Smooth muscle cell (in vitro differentiated cells): ENCODE measurements at regions not wholly inside any gene's neighbourhood (a gene's known extent, or its start where the extent isn't known, plus 50 kb on each side); places are given as distances from the start of the nearest gene placed in this dataset.

Experiments used
- DNase-seq: peaks from one replicate; lab custom pipeline; 2025; ENCODE audit not compliant: unreplicated experiment; lab: John Stamatoyannopoulos, UW
- H2AFZ ChIP-seq: fragments of 200-600 bp; sonication (generic); 2 replicates; pipeline ENCODE4 v1.6.0; 2016; ENCODE audit warnings: antibody characterized with exemption, low read depth, mild to moderate bottlenecking
- H3F3A ChIP-seq: fragments of 200-600 bp; sonication (generic); 2 replicates; pipeline ENCODE4 v1.6.0; 2017; ENCODE audit warnings: antibody characterized with exemption, low read depth
- H3K27ac ChIP-seq: fragments of 200-600 bp; sonication (generic); 2 replicates; pipeline ENCODE4 v1.5.1; 2016; ENCODE audit warnings: low read depth, mild to moderate bottlenecking
- H3K27me3 ChIP-seq: fragments of 200-600 bp; sonication (generic); 2 replicates; pipeline ENCODE4 v1.6.1; 2016; ENCODE audit warnings: low read depth, mild to moderate bottlenecking
- H3K36me3 ChIP-seq: fragments of 200-600 bp; sonication (generic); 2 replicates; pipeline ENCODE4 v1.5.1; 2016; ENCODE audit warnings: low read depth
- H3K4me1 ChIP-seq: fragments of 200-600 bp; sonication (generic); 2 replicates; pipeline ENCODE4 v1.5.1; 2016; ENCODE audit warnings: low read depth
- H3K4me2 ChIP-seq: fragments of 200-600 bp; sonication (generic); 2 replicates; pipeline ENCODE4 v1.6.0; 2016; ENCODE audit warnings: mild to moderate bottlenecking
- H3K4me3 ChIP-seq: fragments of 200-600 bp; sonication (generic); 2 replicates; pipeline ENCODE4 v1.5.1; 2016; ENCODE audit warnings: mild to moderate bottlenecking
- H3K79me2 ChIP-seq: fragments of 200-600 bp; sonication (generic); 2 replicates; pipeline ENCODE4 v1.6.0; 2016; ENCODE audit warnings: low read depth, mild to moderate bottlenecking
- H3K9ac ChIP-seq: fragments of 200-600 bp; sonication (generic); 2 replicates; pipeline ENCODE4 v1.6.0; 2016; ENCODE audit warnings: low read depth
- H3K9me3 ChIP-seq: fragments of 200-600 bp; sonication (generic); replicated peaks from 2 replicates; pipeline ENCODE4 v1.5.1; 2016; ENCODE audit warnings: low read depth
- H4K20me1 ChIP-seq: fragments of 200-600 bp; sonication (generic); 2 replicates; pipeline ENCODE4 v1.6.0; 2016; ENCODE audit warnings: low read depth
- CTCF ChIP-seq: fragments of 200-600 bp; sonication (generic); IDR thresholded peaks from 2 replicates; pipeline ENCODE4 v1.5.1; 2017; ENCODE audit warnings: borderline replicate concordance, mild to moderate bottlenecking, antibody characterized with exemption; ENCODE audit not compliant: insufficient read depth, poor library complexity, severe bottlenecking
- WGBS: methylation state at CpG from one replicate; pipeline ENCODE4 v1.1.7; 2016; ENCODE audit warnings: low lambda C conversion rate; 5-methylcytosine and 5-hydroxymethylcytosine counted together

- no peaks in the 10 kb centered on the region for H3K79me2 ChIP-seq
- H3K27me3 ChIP-seq, result no peaks in the 10 kb centered on the region
- TF ChIP-seq CTCF, result no peak
- H3F3A ChIP-seq, result no peaks in the 10 kb centered on the region
- H4K20me1 ChIP-seq, result no peaks in the 10 kb centered on the region
- H3K36me3 ChIP-seq, result no peaks in the 10 kb centered on the region
- no peak overlapping the region for H3K27ac ChIP-seq
- no peak overlapping the region for H3K4me2 ChIP-seq
- no peak overlapping the region for H3K9ac ChIP-seq
- 83% methylated on average over 11 of the region's 11 CpGs for WGBS
- H3K9me3 ChIP-seq, result no peaks in the 10 kb centered on the region
- H2AFZ ChIP-seq, result no peak overlapping the region
- H3K4me1 ChIP-seq, result no peaks in the 10 kb centered on the region
- H3K4me3 ChIP-seq, result no peak overlapping the region
- DNase-seq, result no peak
These were observed 86.5 kb downstream of the LSM5 start for GRCh38 chr7:32403463-32404229.

GRCh38 chr7:32400676-32401075 is 89.5 kb downstream of the LSM5 start:
- Histone ChIP-seq H3K36me3 (no peaks in the 10 kb centered on the region), H3K9me3 (no peaks in the 10 kb centered on the region), H3K4me1 (no peaks in the 10 kb centered on the region), H3K79me2 (no peaks in the 10 kb centered on the region), H3K4me2 (no peak overlapping the region), H3K27me3 (peaks cover 3% of the 10 kb centered on the region), H3K27ac (no peak overlapping the region), H3F3A (no peaks in the 10 kb centered on the region), H4K20me1 (no peaks in the 10 kb centered on the region), H2AFZ (no peak overlapping the region), H3K9ac (no peak overlapping the region), H3K4me3 (no peak overlapping the region)
- no peak for DNase-seq
- TF ChIP-seq CTCF, result no peak
- WGBS, result 85% methylated on average over 4 of the region's 4 CpGs

- no peak for TF ChIP-seq CTCF
- H3K27ac ChIP-seq, result no peak overlapping the region
- H3K27me3 ChIP-seq, result peaks cover 3% of the 10 kb centered on the region
- no peaks in the 10 kb centered on the region for H3K4me1 ChIP-seq
- H3K79me2 ChIP-seq, result no peaks in the 10 kb centered on the region
- no peaks in the 10 kb centered on the region for H4K20me1 ChIP-seq
- no peak for DNase-seq
- no peak overlapping the region for H3K9ac ChIP-seq
- H2AFZ ChIP-seq, result no peak overlapping the region
- no peaks in the 10 kb centered on the region for H3K9me3 ChIP-seq
- 96% methylated on average over 2 of the region's 3 CpGs for WGBS
- H3K36me3 ChIP-seq, result no peaks in the 10 kb centered on the region
- H3K4me3 ChIP-seq, result no peak overlapping the region
- H3K4me2 ChIP-seq, result no peak overlapping the region
- no peaks in the 10 kb centered on the region for H3F3A ChIP-seq
These were observed 90.9 kb downstream of the LSM5 start for GRCh38 chr7:32399311-32399710.

GRCh38 chr7:32395168-32395567 is 95.0 kb downstream of the LSM5 start:
- Histone ChIP-seq H3K4me3 (no peak overlapping the region), H3K36me3 (no peaks in the 10 kb centered on the region), H3K79me2 (no peaks in the 10 kb centered on the region), H4K20me1 (no peaks in the 10 kb centered on the region), H3K27ac (no peak overlapping the region), H3K27me3 (peaks cover 3% of the 10 kb centered on the region), H3K4me2 (no peak overlapping the region), H3K9ac (no peak overlapping the region), H3K4me1 (no peaks in the 10 kb centered on the region), H2AFZ (no peak overlapping the region), H3F3A (no peaks in the 10 kb centered on the region), H3K9me3 (no peaks in the 10 kb centered on the region)
- 94% methylated on average over 1 of the region's 1 CpG for WGBS
- no peak for TF ChIP-seq CTCF
- DNase-seq, result no peak
